GM12892 (cell line): ENCODE measurements at regions not wholly inside any gene's neighbourhood (a gene's known extent, or its start where the extent isn't known, plus 50 kb on each side); places are given as distances from the start of the nearest gene placed in this dataset.
"Not testable (repeated sequence)": the region's sequence is repeated elsewhere in the genome, so short reads cannot be mapped to it uniquely, and the experiment has no call there.

Experiments used
- DNase-seq: peaks from one replicate; pipeline ENCODE4 v3.0.0; 2011; ENCODE audit not compliant: insufficient read length
- FAIRE-seq: peaks from 2 replicates; lab custom pipeline; 2011; peaks lifted over from hg19 to GRCh38; lab: Jason Lieb, UNC
- POLR2A ChIP-seq: IDR thresholded peaks from 2 replicates; pipeline ENCODE4 v1.6.1; 2011; ENCODE audit warnings: low read depth, low read length, control low read depth
- POLR2AphosphoS5 ChIP-seq: IDR thresholded peaks from 2 replicates; pipeline ENCODE4 v1.6.1; 2011; ENCODE audit warnings: low read depth, low read length, control low read depth
- TAF1 ChIP-seq: IDR thresholded peaks from 2 replicates; pipeline ENCODE4 v1.6.1; 2011; ENCODE audit warnings: low read depth, mild to moderate bottlenecking, control low read depth, low read length, borderline replicate concordance

GRCh38 chr20:25860531-25861150 is 164.0 kb upstream of the ZNF337 start:
- DNase-seq (no peak), FAIRE-seq (no peak)
- TF ChIP-seq POLR2AphosphoS5 (no peak), POLR2A (no peak), TAF1 (no peak)

- no peak for TF ChIP-seq POLR2A
- no peak for TF ChIP-seq POLR2AphosphoS5
- no peak for TF ChIP-seq TAF1
- FAIRE-seq = no peak
- no peak for DNase-seq
Measured at GRCh38 chr20:25859649-25860530, 163.2 kb upstream of the ZNF337 start.

GRCh38 chr20:25858495-25859425 is 162.1 kb upstream of the ZNF337 start:
- no peak for FAIRE-seq
- TF ChIP-seq POLR2AphosphoS5 (no peak), POLR2A (no peak)
- no peak for DNase-seq

- DNase-seq, FAIRE-seq: not testable (repeated sequence)
Measured at GRCh38 chr20:25857091-25857788, 160.6 kb upstream of the ZNF337 start.

- TF ChIP-seq POLR2A (no peak), TAF1 (no peak), POLR2AphosphoS5 (no peak)
- DNase-seq = no peak
- no peak for FAIRE-seq
Measured at GRCh38 chr20:25856256-25856884, 159.7 kb upstream of the ZNF337 start.

- not testable (repeated sequence) for FAIRE-seq, DNase-seq
Measured at GRCh38 chr20:25855451-25856156, 159.0 kb upstream of the ZNF337 start.

- not testable (repeated sequence) for FAIRE-seq, DNase-seq
Measured at GRCh38 chr20:25854666-25855065, 158.0 kb upstream of the ZNF337 start.

GRCh38 chr20:25853718-25854388 is 157.2 kb upstream of the ZNF337 start:
- not testable (repeated sequence) for FAIRE-seq
- peak; percentile 37 for DNase-seq

GRCh38 chr20:25852968-25853717 is 156.5 kb upstream of the ZNF337 start:
- not testable (repeated sequence) for FAIRE-seq, DNase-seq

GRCh38 chr20:25850133-25850532 is 153.5 kb upstream of the ZNF337 start:
- DNase-seq, FAIRE-seq: not testable (repeated sequence)
